ENCODE measurements at regions not wholly inside any gene's neighbourhood (a gene's known extent, or its start where the extent isn't known, plus 50 kb on each side); places are given as distances from the start of the nearest gene placed in this dataset.

DNA sequence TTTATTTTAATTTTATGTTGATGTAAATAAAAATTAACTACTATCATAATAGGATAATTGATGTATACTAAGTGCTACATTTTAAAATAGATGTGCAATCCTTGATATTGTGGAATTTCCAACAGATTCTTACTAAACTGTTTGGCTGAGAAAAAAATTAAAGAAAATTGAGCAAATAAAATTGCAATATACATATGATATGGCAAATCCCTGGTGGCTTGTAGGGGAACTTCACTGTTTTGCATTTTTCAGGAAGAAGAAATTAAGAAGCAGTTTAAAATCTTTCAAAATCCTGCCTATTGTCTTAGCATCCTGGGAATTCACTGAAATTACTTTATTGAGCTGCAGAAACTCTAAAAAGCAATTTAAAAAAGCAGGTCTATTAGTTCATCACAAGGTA lies 191.4 kb upstream of the ADGRB3 start:
- no peak for TF ChIP-seq EZH2 (IDR thresholded peaks at IDR 0.05; ENCODE audit: borderline replicate concordance, low read depth, low read length, poor library complexity, severe bottlenecking)
- TF ChIP-seq, protein P1, sequence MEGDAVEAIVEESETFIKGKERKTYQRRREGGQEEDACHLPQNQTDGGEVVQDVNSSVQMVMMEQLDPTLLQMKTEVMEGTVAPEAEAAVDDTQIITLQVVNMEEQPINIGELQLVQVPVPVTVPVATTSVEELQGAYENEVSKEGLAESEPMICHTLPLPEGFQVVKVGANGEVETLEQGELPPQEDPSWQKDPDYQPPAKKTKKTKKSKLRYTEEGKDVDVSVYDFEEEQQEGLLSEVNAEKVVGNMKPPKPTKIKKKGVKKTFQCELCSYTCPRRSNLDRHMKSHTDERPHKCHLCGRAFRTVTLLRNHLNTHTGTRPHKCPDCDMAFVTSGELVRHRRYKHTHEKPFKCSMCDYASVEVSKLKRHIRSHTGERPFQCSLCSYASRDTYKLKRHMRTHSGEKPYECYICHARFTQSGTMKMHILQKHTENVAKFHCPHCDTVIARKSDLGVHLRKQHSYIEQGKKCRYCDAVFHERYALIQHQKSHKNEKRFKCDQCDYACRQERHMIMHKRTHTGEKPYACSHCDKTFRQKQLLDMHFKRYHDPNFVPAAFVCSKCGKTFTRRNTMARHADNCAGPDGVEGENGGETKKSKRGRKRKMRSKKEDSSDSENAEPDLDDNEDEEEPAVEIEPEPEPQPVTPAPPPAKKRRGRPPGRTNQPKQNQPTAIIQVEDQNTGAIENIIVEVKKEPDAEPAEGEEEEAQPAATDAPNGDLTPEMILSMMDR (conservative IDR thresholded peaks at IDR 0.05; ENCODE audit: low read depth, low read length): no peak
- no peaks in the 10 kb centered on the region for H3K36me3 ChIP-seq (ENCODE audit: insufficient read depth, low read length, poor library complexity, severe bottlenecking)
- intact Hi-C loops (cut with micrococcal nuclease; ENCODE audit: unreplicated experiment): no loop called here
- ChIA-PET POLR2A (ENCODE audit: low non-redundant PET) (no interaction called here), CTCF (no interaction called here)
- H3K4me1 ChIP-seq (ENCODE audit: insufficient read depth, low read length, poor library complexity, severe bottlenecking): no peaks in the 10 kb centered on the region
- H3K27me3 ChIP-seq (replicated peaks; ENCODE audit: insufficient read depth, low read depth, low read length, poor library complexity): no peaks in the 10 kb centered on the region
- no peak overlapping the region for H3K27ac ChIP-seq (ENCODE audit: low read depth, low read length, poor library complexity, severe bottlenecking)
- DNase-seq (ENCODE audit: low spot score): no peak
- BruUV-seq (replicated peaks): no TSS peak
- H3K4me3 ChIP-seq (ENCODE audit: low read depth, low read length, poor library complexity, severe bottlenecking): no peak overlapping the region
- H3K9me3 ChIP-seq (ENCODE audit: low read depth, low read length, poor library complexity, severe bottlenecking): no peaks in the 10 kb centered on the region

DNA sequence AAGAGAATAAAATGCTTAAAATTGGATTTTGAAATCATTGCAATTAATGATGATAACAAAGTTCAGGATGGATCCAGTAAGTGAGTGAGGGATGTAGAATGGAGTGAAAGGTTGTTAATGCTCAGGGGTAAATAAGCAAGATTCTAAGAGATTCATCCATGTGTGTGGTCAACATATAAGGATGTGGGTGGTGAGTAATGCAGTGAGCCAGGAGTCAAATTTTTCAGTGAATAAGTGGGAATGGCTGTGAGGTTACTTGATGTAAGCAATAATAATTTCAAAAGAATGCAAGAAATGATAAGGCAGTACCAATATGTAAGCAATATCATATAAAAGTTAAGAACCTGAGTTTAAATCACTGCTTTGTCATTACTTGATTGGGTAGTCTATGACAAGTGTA lies 207.5 kb upstream of the ADGRB3 start:
- H3K27me3 ChIP-seq (replicated peaks; ENCODE audit: insufficient read depth, low read depth, low read length, poor library complexity): no peaks in the 10 kb centered on the region
- H3K4me1 ChIP-seq (ENCODE audit: insufficient read depth, low read length, poor library complexity, severe bottlenecking): no peaks in the 10 kb centered on the region
- no TSS peak for BruUV-seq (replicated peaks)
- POLR2A ChIA-PET (ENCODE audit: low non-redundant PET): no interaction called here
- H3K4me3 ChIP-seq (ENCODE audit: low read depth, low read length, poor library complexity, severe bottlenecking): no peak overlapping the region
- DNase-seq (ENCODE audit: low spot score): no peak
- no peaks in the 10 kb centered on the region for H3K9me3 ChIP-seq (ENCODE audit: low read depth, low read length, poor library complexity, severe bottlenecking)
- no peaks in the 10 kb centered on the region for H3K36me3 ChIP-seq (ENCODE audit: insufficient read depth, low read length, poor library complexity, severe bottlenecking)
- CTCF ChIA-PET: no interaction called here
- intact Hi-C loops (cut with micrococcal nuclease; ENCODE audit: unreplicated experiment): no loop called here
- TF ChIP-seq, protein P1 (conservative IDR thresholded peaks at IDR 0.05; ENCODE audit: low read depth, low read length): no peak
- no peak for TF ChIP-seq EZH2 (IDR thresholded peaks at IDR 0.05; ENCODE audit: borderline replicate concordance, low read depth, low read length, poor library complexity, severe bottlenecking)
- H3K27ac ChIP-seq (ENCODE audit: low read depth, low read length, poor library complexity, severe bottlenecking): no peak overlapping the region

DNA sequence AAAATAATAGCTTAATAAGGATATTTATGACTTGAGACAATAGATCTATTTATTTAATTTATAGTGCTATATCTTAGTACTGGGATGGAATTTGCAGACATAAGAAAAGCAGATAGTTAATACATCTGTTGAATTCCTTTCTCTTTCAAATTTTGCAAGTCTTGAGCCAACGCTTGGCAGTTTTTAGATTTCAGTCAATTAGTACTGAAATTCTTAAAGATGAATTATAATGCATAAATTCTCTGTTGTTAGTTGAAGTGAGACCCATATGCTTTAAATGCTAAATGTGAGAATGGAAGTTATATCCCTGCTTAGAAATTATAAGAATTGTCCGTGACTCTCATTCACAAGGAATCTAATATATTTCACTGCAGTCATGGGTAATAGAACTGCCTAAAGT lies 225.1 kb upstream of the ADGRB3 start:
- H3K9me3 ChIP-seq (ENCODE audit: low read depth, low read length, poor library complexity, severe bottlenecking): no peaks in the 10 kb centered on the region
- TF ChIP-seq, protein P1 (conservative IDR thresholded peaks at IDR 0.05; ENCODE audit: low read depth, low read length): no peak
- no peak for TF ChIP-seq EZH2 (IDR thresholded peaks at IDR 0.05; ENCODE audit: borderline replicate concordance, low read depth, low read length, poor library complexity, severe bottlenecking)
- no peaks in the 10 kb centered on the region for H3K36me3 ChIP-seq (ENCODE audit: insufficient read depth, low read length, poor library complexity, severe bottlenecking)
- intact Hi-C loops (cut with micrococcal nuclease; ENCODE audit: unreplicated experiment): no loop called here
- ChIA-PET CTCF (no interaction called here), POLR2A (ENCODE audit: low non-redundant PET) (no interaction called here)
- H3K4me3 ChIP-seq (ENCODE audit: low read depth, low read length, poor library complexity, severe bottlenecking): no peak overlapping the region
- H3K4me1 ChIP-seq (ENCODE audit: insufficient read depth, low read length, poor library complexity, severe bottlenecking): no peaks in the 10 kb centered on the region
- DNase-seq (ENCODE audit: low spot score): no peak
- BruUV-seq (replicated peaks): no TSS peak
- no peaks in the 10 kb centered on the region for H3K27me3 ChIP-seq (replicated peaks; ENCODE audit: insufficient read depth, low read depth, low read length, poor library complexity)
- no peak overlapping the region for H3K27ac ChIP-seq (ENCODE audit: low read depth, low read length, poor library complexity, severe bottlenecking)

Measured in A673 (cell line).